WTC11 (cell line): ENCODE measurements at regions not wholly inside any gene's neighbourhood (a gene's known extent, or its start where the extent isn't known, plus 50 kb on each side); places are given as distances from the start of the nearest gene placed in this dataset.

ENCODE experiments used
- ATAC-seq: fragments of 200-7000 bp; cut with Tn5 transposase; 2 replicates; pipeline ENCODE4 v1.10.0; 2021; ENCODE audit warnings: mild to moderate bottlenecking, moderate library complexity
- CTCF ChIA-PET: fragments of 300-600 bp; sonication (Branson Sonifier 250); formaldehyde crosslinking; loops from one replicate; lab custom pipeline; 2021; ENCODE audit warnings: antibody characterized with exemption; lab: Charles Lee
- POLR2A ChIA-PET: fragments of 350-600 bp; sonication (Branson Sonifier 250); formaldehyde crosslinking; loops from one replicate; lab custom pipeline; 2021; ENCODE audit warnings: antibody characterized with exemption; lab: Charles Lee
- DNase-seq: peaks from one replicate; pipeline ENCODE4 v3.0.0; 2021; ENCODE audit warnings: low spot score
- H3K27ac Mint-ChIP-seq: 2 replicates; pipeline ENCODE4 v1.8.0; 2021; ENCODE audit warnings: mixed read lengths
- H3K27me3 Mint-ChIP-seq: 2 replicates; pipeline ENCODE4 v1.8.0; 2021; ENCODE audit warnings: low read depth, mild to moderate bottlenecking, moderate library complexity, mixed read lengths
- H3K36me3 Mint-ChIP-seq: 2 replicates; pipeline ENCODE4 v1.8.0; 2021; ENCODE audit warnings: mixed read lengths
- H3K4me1 Mint-ChIP-seq: 2 replicates; pipeline ENCODE4 v1.8.0; 2022; ENCODE audit warnings: mixed read lengths
- H3K4me3 Mint-ChIP-seq: 2 replicates; pipeline ENCODE4 v1.8.0; 2021; ENCODE audit warnings: mild to moderate bottlenecking, moderate library complexity, mixed read lengths
- H3K9me3 Mint-ChIP-seq: 2 replicates; pipeline ENCODE4 v1.8.0; 2021; ENCODE audit warnings: mixed read lengths
- EMX1 ChIP-seq: fragments of 250-450 bp; sonication (Bioruptor Pico); IDR thresholded peaks from 2 replicates; pipeline ENCODE4 v1.8.0; 2021; ENCODE audit warnings: mild to moderate bottlenecking
- ETV6 ChIP-seq: sonication (generic); formaldehyde crosslinking; IDR thresholded peaks from 2 replicates; pipeline ENCODE4 v1.8.1; 2022; ENCODE audit warnings: mild to moderate bottlenecking, missing genetic modification reagents
- HMGA2 ChIP-seq: fragments of 250-450 bp; sonication (Bioruptor Pico); IDR thresholded peaks from 2 replicates; pipeline ENCODE4 v1.4.0; 2021; ENCODE audit warnings: mild to moderate bottlenecking, moderate library complexity
- IRF2 ChIP-seq: sonication (generic); formaldehyde crosslinking; IDR thresholded peaks from 2 replicates; pipeline ENCODE4 v1.8.0; 2022; ENCODE audit warnings: low read depth, missing genetic modification reagents, borderline replicate concordance
- MAX ChIP-seq: sonication (generic); formaldehyde crosslinking; IDR thresholded peaks from 2 replicates; pipeline ENCODE4 v1.8.0; 2022; ENCODE audit warnings: mild to moderate bottlenecking, missing genetic modification reagents
- NFATC4 ChIP-seq: fragments of 250-450 bp; sonication (Bioruptor Pico); IDR thresholded peaks from 2 replicates; pipeline ENCODE4 v1.9.0; 2021; ENCODE audit warnings: mild to moderate bottlenecking
- SMAD3 ChIP-seq: sonication (generic); formaldehyde crosslinking; IDR thresholded peaks from 2 replicates; pipeline ENCODE4 v1.8.0; 2022; ENCODE audit warnings: missing genetic modification reagents, mild to moderate bottlenecking, borderline replicate concordance
- SMAD4 ChIP-seq: sonication (generic); formaldehyde crosslinking; IDR thresholded peaks from 2 replicates; pipeline ENCODE4 v1.8.0; 2022; ENCODE audit warnings: mild to moderate bottlenecking, missing genetic modification reagents
- TEAD1 ChIP-seq: sonication (generic); formaldehyde crosslinking; IDR thresholded peaks from 2 replicates; pipeline ENCODE4 v1.8.0; 2022; ENCODE audit warnings: mild to moderate bottlenecking, missing genetic modification reagents
- ZNF317 ChIP-seq: sonication (generic); formaldehyde crosslinking; IDR thresholded peaks from 2 replicates; pipeline ENCODE4 v1.8.1; 2023; ENCODE audit warnings: low read depth, mild to moderate bottlenecking, moderate library complexity, missing genetic modification reagents, borderline replicate concordance
- ZNF416 ChIP-seq: fragments of 250-450 bp; sonication (Bioruptor Pico); IDR thresholded peaks from 2 replicates; pipeline ENCODE4 v1.9.0; 2021; ENCODE audit warnings: mild to moderate bottlenecking, inconsistent platforms
- ZNF512 ChIP-seq: sonication (generic); formaldehyde crosslinking; IDR thresholded peaks from 2 replicates; pipeline ENCODE4 v1.8.1; 2022; ENCODE audit warnings: missing genetic modification reagents, borderline replicate concordance
- TF ChIP-seq, protein P1 (sequence below): sonication (generic); formaldehyde crosslinking; IDR thresholded peaks from 2 replicates; pipeline ENCODE4 v1.8.1; 2022; ENCODE audit warnings: mild to moderate bottlenecking, missing genetic modification reagents, moderate library complexity, borderline replicate concordance
- TF ChIP-seq, protein P2 (sequence below): sonication (generic); formaldehyde crosslinking; IDR thresholded peaks from 2 replicates; pipeline ENCODE4 v1.8.0; 2023; ENCODE audit warnings: missing genetic modification reagents
- TF ChIP-seq, protein P3 (sequence below): fragments of 250-450 bp; sonication (Bioruptor Pico); conservative IDR thresholded peaks from 2 replicates; pipeline ENCODE4 v1.9.0; 2021; ENCODE audit warnings: mild to moderate bottlenecking
- TF ChIP-seq, protein P4 (sequence below): fragments of 250-450 bp; sonication (Bioruptor Pico); IDR thresholded peaks from 2 replicates; pipeline ENCODE4 v1.8.0; 2021; ENCODE audit warnings: mild to moderate bottlenecking
- TF ChIP-seq, protein P5 (sequence below): sonication (generic); formaldehyde crosslinking; IDR thresholded peaks from 2 replicates; pipeline ENCODE4 v1.8.1; 2023; ENCODE audit warnings: mild to moderate bottlenecking, moderate library complexity, missing genetic modification reagents
- TF ChIP-seq, protein P6 (sequence below): fragments of 250-450 bp; sonication (Bioruptor Pico); IDR thresholded peaks from 2 replicates; pipeline ENCODE4 v2.1.2; 2022; ENCODE audit warnings: mild to moderate bottlenecking, moderate library complexity
- TF ChIP-seq, protein P7 (sequence below): fragments of 250-450 bp; sonication (Bioruptor Pico); IDR thresholded peaks from 2 replicates; pipeline ENCODE4 v1.9.0; 2021; ENCODE audit warnings: mild to moderate bottlenecking

DNA sequence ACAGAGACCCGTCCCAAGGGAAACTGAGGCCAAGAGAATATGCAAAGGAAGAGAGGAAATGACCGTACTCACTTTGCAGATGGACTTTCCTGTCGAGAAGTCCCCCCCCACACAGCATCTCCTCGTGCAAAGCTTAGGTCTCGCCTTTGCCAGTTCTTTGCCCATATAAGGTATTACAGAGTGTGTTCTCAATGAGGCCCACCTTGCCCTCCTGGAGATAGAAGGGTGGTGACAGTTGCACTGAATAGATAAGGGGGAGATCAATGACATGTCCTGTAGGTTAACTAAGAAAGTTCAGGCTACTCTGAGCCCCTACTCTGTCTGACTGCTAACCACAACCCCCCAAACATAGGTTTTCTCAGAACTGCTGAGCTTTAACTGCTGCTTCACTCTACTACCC lies 68.2 kb upstream of the SPTLC1 start:
- ChIA-PET CTCF (interaction anchor here (6.2 kb wide), 1 partner anchor 44 kb away, joined by 29 read pairs; no protein-coding TSS in a partner anchor), POLR2A (no interaction called here)
- H3K27ac Mint-ChIP-seq = no peak overlapping the region

GRCh38 chr9:92181296-92181695 lies 66.1 kb upstream of the SPTLC1 start:
- Mint-ChIP-seq H3K27me3 (no peaks in the 10 kb centered on the region), H3K4me1 (no peaks in the 10 kb centered on the region), H3K9me3 (peaks cover 39% of the 10 kb centered on the region), H3K4me3 (no peak overlapping the region), H3K36me3 (peaks cover 13% of the 10 kb centered on the region), H3K27ac (no peak overlapping the region)
- no peak for ATAC-seq
- DNase-seq = no peak
- no peak for TF ChIP-seq IRF2 (CRISPR knock-in tag)
- TF ChIP-seq SMAD3 (CRISPR knock-in tag) = no peak
- no peak for TF ChIP-seq ZNF317 (CRISPR knock-in tag)
- no peak for TF ChIP-seq ZNF512 (CRISPR knock-in tag)
- TF ChIP-seq MAX = no peak
- TF ChIP-seq, all 79 proteins: peak for 0
- POLR2A ChIA-PET = no interaction called here
- CTCF ChIA-PET = interaction anchor here (6.2 kb wide), 1 partner anchor 42 kb away, joined by 29 read pairs; no protein-coding TSS in a partner anchor

More for the DNA sequence above, 68.2 kb upstream of the SPTLC1 start:
- ATAC-seq = no peak
- H3K4me1 Mint-ChIP-seq = no peaks in the 10 kb centered on the region
- H3K27me3 Mint-ChIP-seq = no peaks in the 10 kb centered on the region
- no peak for DNase-seq
- TF ChIP-seq, protein P1, sequence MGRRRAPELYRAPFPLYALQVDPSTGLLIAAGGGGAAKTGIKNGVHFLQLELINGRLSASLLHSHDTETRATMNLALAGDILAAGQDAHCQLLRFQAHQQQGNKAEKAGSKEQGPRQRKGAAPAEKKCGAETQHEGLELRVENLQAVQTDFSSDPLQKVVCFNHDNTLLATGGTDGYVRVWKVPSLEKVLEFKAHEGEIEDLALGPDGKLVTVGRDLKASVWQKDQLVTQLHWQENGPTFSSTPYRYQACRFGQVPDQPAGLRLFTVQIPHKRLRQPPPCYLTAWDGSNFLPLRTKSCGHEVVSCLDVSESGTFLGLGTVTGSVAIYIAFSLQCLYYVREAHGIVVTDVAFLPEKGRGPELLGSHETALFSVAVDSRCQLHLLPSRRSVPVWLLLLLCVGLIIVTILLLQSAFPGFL (CRISPR knock-in tag) = no peak
- TF ChIP-seq, protein P2, sequence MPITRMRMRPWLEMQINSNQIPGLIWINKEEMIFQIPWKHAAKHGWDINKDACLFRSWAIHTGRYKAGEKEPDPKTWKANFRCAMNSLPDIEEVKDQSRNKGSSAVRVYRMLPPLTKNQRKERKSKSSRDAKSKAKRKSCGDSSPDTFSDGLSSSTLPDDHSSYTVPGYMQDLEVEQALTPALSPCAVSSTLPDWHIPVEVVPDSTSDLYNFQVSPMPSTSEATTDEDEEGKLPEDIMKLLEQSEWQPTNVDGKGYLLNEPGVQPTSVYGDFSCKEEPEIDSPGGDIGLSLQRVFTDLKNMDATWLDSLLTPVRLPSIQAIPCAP (CRISPR knock-in tag) = no peak
- no peak for TF ChIP-seq NFATC4 (CRISPR knock-in tag)
- TF ChIP-seq, protein P3, sequence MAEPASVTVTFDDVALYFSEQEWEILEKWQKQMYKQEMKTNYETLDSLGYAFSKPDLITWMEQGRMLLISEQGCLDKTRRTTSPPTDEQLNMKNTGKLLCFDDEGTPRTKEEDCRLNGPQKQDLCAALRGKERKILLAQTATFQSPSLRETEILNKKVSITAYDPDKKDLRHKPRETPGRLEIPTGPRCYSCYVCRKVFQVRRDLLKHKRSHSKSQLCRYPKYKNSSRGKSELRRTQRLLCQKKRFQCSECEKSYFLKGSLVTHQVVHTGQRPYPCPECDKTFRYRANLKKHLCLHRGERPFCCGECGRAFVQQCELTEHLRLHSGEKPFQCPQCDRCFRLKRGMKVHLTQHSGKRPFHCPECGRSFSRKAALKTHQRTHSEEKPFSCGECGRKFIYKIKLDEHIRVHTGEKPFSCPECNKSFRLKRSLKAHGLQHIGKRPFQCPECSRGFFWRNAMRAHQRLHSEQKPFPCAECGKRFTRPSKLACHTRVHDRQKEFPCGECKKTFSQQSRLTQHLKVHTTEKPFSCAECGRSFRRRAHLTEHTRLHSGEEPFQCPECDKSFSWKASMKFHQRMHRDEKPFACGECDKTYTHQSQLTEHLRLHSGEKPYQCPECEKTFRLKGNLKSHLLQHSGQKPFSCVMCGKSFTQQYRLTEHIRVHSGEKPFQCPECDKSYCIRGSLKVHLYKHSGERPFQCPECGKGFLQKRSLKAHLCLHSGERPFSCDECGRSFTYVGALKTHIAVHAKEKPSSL (CRISPR knock-in tag) = no peak
- TF ChIP-seq, protein P4, sequence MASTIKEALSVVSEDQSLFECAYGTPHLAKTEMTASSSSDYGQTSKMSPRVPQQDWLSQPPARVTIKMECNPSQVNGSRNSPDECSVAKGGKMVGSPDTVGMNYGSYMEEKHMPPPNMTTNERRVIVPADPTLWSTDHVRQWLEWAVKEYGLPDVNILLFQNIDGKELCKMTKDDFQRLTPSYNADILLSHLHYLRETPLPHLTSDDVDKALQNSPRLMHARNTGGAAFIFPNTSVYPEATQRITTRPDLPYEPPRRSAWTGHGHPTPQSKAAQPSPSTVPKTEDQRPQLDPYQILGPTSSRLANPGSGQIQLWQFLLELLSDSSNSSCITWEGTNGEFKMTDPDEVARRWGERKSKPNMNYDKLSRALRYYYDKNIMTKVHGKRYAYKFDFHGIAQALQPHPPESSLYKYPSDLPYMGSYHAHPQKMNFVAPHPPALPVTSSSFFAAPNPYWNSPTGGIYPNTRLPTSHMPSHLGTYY (CRISPR knock-in tag) = no peak
- H3K9me3 Mint-ChIP-seq = peaks cover 39% of the 10 kb centered on the region
- H3K36me3 Mint-ChIP-seq = peaks cover 13% of the 10 kb centered on the region
- H3K4me3 Mint-ChIP-seq = no peak overlapping the region

GRCh38 chr9:92180669-92181181 lies 65.5 kb upstream of the SPTLC1 start:
- peaks cover 39% of the 10 kb centered on the region for H3K9me3 Mint-ChIP-seq
- no peaks in the 10 kb centered on the region for H3K27me3 Mint-ChIP-seq
- peaks cover 13% of the 10 kb centered on the region for H3K36me3 Mint-ChIP-seq
- H3K27ac Mint-ChIP-seq = no peak overlapping the region; the same call in 1 of the 2 replicates
- DNase-seq (no peak), ATAC-seq (no peak)
- CTCF ChIA-PET = interaction anchor here (6.2 kb wide), 1 partner anchor 41 kb away, joined by 29 read pairs; no protein-coding TSS in a partner anchor
- POLR2A ChIA-PET = no interaction called here
- no peaks in the 10 kb centered on the region for H3K4me1 Mint-ChIP-seq
- no peak overlapping the region for H3K4me3 Mint-ChIP-seq
- TF ChIP-seq ETV6 (no peak), EMX1 (CRISPR knock-in tag) (no peak), ZNF416 (CRISPR knock-in tag) (no peak), HMGA2 (CRISPR knock-in tag) (no peak), TEAD1 (CRISPR knock-in tag) (no peak), SMAD4 (CRISPR knock-in tag) (no peak)
- TF ChIP-seq, protein P5, sequence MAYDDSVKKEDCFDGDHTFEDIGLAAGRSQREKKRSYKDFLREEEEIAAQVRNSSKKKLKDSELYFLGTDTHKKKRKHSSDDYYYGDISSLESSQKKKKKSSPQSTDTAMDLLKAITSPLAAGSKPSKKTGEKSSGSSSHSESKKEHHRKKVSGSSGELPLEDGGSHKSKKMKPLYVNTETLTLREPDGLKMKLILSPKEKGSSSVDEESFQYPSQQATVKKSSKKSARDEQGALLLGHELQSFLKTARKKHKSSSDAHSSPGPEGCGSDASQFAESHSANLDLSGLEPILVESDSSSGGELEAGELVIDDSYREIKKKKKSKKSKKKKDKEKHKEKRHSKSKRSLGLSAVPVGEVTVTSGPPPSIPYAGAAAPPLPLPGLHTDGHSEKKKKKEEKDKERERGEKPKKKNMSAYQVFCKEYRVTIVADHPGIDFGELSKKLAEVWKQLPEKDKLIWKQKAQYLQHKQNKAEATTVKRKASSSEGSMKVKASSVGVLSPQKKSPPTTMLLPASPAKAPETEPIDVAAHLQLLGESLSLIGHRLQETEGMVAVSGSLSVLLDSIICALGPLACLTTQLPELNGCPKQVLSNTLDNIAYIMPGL (CRISPR knock-in tag) = no peak
- TF ChIP-seq, protein P2 (CRISPR knock-in tag) = no peak
- TF ChIP-seq, protein P6, sequence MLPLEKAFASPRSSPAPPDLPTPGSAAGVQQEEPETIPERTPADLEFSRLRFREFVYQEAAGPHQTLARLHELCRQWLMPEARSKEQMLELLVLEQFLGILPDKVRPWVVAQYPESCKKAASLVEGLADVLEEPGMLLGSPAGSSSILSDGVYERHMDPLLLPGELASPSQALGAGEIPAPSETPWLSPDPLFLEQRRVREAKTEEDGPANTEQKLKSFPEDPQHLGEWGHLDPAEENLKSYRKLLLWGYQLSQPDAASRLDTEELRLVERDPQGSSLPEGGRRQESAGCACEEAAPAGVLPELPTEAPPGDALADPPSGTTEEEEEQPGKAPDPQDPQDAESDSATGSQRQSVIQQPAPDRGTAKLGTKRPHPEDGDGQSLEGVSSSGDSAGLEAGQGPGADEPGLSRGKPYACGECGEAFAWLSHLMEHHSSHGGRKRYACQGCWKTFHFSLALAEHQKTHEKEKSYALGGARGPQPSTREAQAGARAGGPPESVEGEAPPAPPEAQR (CRISPR knock-in tag) = no peak
- TF ChIP-seq, protein P7, sequence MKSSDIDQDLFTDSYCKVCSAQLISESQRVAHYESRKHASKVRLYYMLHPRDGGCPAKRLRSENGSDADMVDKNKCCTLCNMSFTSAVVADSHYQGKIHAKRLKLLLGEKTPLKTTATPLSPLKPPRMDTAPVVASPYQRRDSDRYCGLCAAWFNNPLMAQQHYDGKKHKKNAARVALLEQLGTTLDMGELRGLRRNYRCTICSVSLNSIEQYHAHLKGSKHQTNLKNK = no peak
